22Rv1 (cell line): ENCODE measurements at regions not wholly inside any gene's neighbourhood (a gene's known extent, or its start where the extent isn't known, plus 50 kb on each side); places are given as distances from the start of the nearest gene placed in this dataset.
"Not testable (repeated sequence)": the region's sequence is repeated elsewhere in the genome, so short reads cannot be mapped to it uniquely, and the experiment has no call there.

Source experiments
- ZFX ChIP-seq: fragments of 450-650 bp; IDR thresholded peaks from 2 replicates; pipeline ENCODE4 v1.6.1; 2017; ENCODE audit warnings: antibody characterized with exemption, borderline replicate concordance
- TF ChIP-seq, protein P1 (sequence below): fragments of 450-650 bp; IDR thresholded peaks from 2 replicates; pipeline ENCODE4 v1.5.1; 2017; ENCODE audit warnings: mild to moderate bottlenecking

DNA sequence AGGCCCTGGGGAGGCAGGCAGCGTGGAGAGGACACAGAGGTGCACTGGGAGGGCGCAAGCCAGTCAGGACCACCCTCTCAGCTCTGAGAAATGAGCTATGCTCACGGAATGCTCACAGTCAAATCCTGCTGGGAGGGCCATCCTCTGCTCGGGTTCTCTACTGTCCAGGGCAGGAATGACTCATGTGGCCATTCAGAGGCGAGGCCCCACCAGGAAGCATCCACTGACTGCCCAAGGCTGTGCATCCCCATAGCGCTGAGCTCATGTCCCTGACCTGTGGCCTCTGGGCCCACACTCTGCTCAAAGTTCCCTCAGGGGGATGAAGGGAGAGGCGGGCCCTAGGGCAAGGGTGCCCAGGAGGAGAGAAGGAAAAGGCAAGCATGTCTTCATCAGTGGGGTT, 57.2 kb downstream of the OR4M2 start:
- TF ChIP-seq, protein P1, sequence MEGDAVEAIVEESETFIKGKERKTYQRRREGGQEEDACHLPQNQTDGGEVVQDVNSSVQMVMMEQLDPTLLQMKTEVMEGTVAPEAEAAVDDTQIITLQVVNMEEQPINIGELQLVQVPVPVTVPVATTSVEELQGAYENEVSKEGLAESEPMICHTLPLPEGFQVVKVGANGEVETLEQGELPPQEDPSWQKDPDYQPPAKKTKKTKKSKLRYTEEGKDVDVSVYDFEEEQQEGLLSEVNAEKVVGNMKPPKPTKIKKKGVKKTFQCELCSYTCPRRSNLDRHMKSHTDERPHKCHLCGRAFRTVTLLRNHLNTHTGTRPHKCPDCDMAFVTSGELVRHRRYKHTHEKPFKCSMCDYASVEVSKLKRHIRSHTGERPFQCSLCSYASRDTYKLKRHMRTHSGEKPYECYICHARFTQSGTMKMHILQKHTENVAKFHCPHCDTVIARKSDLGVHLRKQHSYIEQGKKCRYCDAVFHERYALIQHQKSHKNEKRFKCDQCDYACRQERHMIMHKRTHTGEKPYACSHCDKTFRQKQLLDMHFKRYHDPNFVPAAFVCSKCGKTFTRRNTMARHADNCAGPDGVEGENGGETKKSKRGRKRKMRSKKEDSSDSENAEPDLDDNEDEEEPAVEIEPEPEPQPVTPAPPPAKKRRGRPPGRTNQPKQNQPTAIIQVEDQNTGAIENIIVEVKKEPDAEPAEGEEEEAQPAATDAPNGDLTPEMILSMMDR, result not testable (repeated sequence)
- not testable (repeated sequence) for TF ChIP-seq ZFX
